ENCODE measurements at regions not wholly inside any gene's neighbourhood (a gene's known extent, or its start where the extent isn't known, plus 50 kb on each side); places are given as distances from the start of the nearest gene placed in this dataset.
"Not testable (repeated sequence)": the region's sequence is repeated elsewhere in the genome, so short reads cannot be mapped to it uniquely, and the experiment has no call there.

DNA sequence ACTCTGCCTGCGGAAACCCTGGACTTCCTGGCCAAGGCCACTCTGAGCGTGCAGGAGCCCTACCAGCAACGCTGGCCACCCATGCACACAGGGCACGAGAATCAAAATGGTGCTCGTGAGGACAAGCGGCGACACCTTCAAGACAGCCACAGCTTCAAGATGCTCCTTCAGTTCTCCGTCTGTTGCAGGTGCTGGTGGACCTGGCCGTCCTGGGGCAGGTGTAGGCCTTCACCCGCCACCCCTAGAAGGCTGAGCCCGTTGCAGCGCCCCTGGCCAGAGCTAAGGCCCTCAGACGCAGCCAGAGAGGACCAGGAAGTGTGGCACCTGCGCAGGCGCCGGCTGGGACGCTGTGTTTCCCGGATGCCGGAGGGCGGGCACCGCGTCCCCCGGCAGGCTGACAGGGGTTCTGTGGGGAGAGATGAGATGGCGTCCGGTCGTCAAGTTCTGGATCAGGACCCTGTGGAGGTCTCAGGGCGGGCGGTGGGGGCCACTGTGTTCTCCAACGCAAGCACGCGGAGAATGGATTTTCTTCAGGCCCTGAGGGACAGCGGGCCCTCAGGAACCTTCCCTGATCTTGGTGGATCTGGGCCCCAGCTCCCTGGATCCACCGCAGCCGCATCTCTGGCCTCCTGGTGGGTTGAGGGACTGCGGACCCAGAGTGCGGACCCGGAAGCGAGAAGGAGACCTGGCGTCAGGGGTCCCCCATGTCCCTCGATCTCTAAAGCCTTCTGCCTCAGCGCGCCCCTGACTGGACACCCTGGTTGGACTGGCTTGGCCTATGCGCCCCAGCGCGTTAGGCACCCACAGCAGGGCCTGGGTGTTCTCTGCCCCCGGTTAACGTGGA lies 1770.8 kb upstream of the CDH9 start:
- no peaks in the 10 kb centered on the region for H3K27me3 ChIP-seq (replicated peaks; ENCODE audit: insufficient read depth)
- intact Hi-C loops (cut with DNase I) = no loop called here
- no peak overlapping the region for H3K27ac ChIP-seq
- no peaks in the 10 kb centered on the region for H3K36me3 ChIP-seq
- no peak overlapping the region for H3K4me3 ChIP-seq
- 96% methylated on average over 47 of the region's 47 CpGs for WGBS
- DNase-seq (ENCODE audit: low spot score) = no peak
- H3K4me1 ChIP-seq (replicated peaks) = no peaks in the 10 kb centered on the region
- no peak for TF ChIP-seq POLR2AphosphoS5 (IDR thresholded peaks at IDR 0.05)
- TF ChIP-seq, protein P1, sequence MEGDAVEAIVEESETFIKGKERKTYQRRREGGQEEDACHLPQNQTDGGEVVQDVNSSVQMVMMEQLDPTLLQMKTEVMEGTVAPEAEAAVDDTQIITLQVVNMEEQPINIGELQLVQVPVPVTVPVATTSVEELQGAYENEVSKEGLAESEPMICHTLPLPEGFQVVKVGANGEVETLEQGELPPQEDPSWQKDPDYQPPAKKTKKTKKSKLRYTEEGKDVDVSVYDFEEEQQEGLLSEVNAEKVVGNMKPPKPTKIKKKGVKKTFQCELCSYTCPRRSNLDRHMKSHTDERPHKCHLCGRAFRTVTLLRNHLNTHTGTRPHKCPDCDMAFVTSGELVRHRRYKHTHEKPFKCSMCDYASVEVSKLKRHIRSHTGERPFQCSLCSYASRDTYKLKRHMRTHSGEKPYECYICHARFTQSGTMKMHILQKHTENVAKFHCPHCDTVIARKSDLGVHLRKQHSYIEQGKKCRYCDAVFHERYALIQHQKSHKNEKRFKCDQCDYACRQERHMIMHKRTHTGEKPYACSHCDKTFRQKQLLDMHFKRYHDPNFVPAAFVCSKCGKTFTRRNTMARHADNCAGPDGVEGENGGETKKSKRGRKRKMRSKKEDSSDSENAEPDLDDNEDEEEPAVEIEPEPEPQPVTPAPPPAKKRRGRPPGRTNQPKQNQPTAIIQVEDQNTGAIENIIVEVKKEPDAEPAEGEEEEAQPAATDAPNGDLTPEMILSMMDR (IDR thresholded peaks at IDR 0.05) = no peak
- no peak for TF ChIP-seq POLR2A (IDR thresholded peaks at IDR 0.05)
- no peaks in the 10 kb centered on the region for H3K9me3 ChIP-seq

GRCh38 chr5:28807195-28807729 lies 1768.9 kb upstream of the CDH9 start:
- 42% methylated on average over 2 of the region's 2 CpGs for WGBS
- Histone ChIP-seq H3K4me3 (no peak overlapping the region), H3K27me3 (replicated peaks; ENCODE audit: insufficient read depth) (no peaks in the 10 kb centered on the region), H3K9me3 (no peaks in the 10 kb centered on the region), H3K4me1 (replicated peaks) (no peaks in the 10 kb centered on the region), H3K36me3 (no peaks in the 10 kb centered on the region), H3K27ac (no peak overlapping the region)
- TF ChIP-seq POLR2AphosphoS5 (IDR thresholded peaks at IDR 0.05) = no peak
- no peak for TF ChIP-seq POLR2A (IDR thresholded peaks at IDR 0.05)
- DNase-seq (ENCODE audit: low spot score) = no peak
- intact Hi-C loops (cut with DNase I) = no loop called here

GRCh38 chr5:28799035-28799434 lies 1760.6 kb upstream of the CDH9 start:
- H3K4me1 ChIP-seq (replicated peaks); H3K27me3 ChIP-seq (replicated peaks; ENCODE audit: insufficient read depth); DNase-seq (ENCODE audit: low spot score); H3K9me3 ChIP-seq; H3K36me3 ChIP-seq; H3K4me3 ChIP-seq; intact Hi-C loops (cut with DNase I); H3K27ac ChIP-seq: not testable (repeated sequence)
- WGBS = 96% methylated on average over 16 of the region's 16 CpGs

DNA sequence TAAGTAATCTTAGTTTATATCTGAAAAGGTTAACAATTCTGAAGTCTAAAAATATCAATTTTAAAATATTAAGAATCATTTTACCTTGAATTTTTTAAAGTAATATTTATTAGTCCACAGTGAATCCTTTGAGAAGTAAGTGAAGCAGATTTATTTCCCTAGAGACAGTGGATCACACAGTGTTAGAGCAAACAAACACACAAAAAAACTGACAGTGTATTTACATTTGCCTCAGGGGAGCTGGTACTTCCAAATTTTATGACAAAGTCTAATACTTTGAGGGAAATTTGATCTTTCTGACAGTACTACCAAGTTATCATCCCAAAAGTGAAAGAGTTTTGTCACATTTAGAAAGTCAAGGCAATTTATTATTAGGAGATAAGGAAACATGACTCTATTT lies 1750.6 kb upstream of the CDH9 start:
- H3K27ac ChIP-seq = no peak overlapping the region
- H3K4me1 ChIP-seq (replicated peaks) = no peaks in the 10 kb centered on the region
- DNase-seq (ENCODE audit: low spot score) = no peak
- H3K36me3 ChIP-seq = no peaks in the 10 kb centered on the region
- intact Hi-C loops (cut with DNase I) = no loop called here
- H3K4me3 ChIP-seq = no peak overlapping the region
- TF ChIP-seq, protein P1 (IDR thresholded peaks at IDR 0.05) = no peak
- TF ChIP-seq POLR2A (IDR thresholded peaks at IDR 0.05) = no peak
- no peaks in the 10 kb centered on the region for H3K27me3 ChIP-seq (replicated peaks; ENCODE audit: insufficient read depth)
- no peaks in the 10 kb centered on the region for H3K9me3 ChIP-seq

- H3K36me3 ChIP-seq = no peaks in the 10 kb centered on the region
- intact Hi-C loops (cut with DNase I) = no loop called here
- no peak overlapping the region for H3K27ac ChIP-seq
- no peak for TF ChIP-seq POLR2AphosphoS5 (IDR thresholded peaks at IDR 0.05)
- TF ChIP-seq, protein P1 (IDR thresholded peaks at IDR 0.05) = no peak
- TF ChIP-seq POLR2A (IDR thresholded peaks at IDR 0.05) = no peak
- WGBS = 95% methylated on average over 1 of the region's 1 CpG
- no peaks in the 10 kb centered on the region for H3K27me3 ChIP-seq (replicated peaks; ENCODE audit: insufficient read depth)
- no peak for DNase-seq (ENCODE audit: low spot score)
- H3K9me3 ChIP-seq = no peaks in the 10 kb centered on the region
- H3K4me1 ChIP-seq (replicated peaks) = no peaks in the 10 kb centered on the region
- no peak overlapping the region for H3K4me3 ChIP-seq
Observed at GRCh38 chr5:28780083-28780692, 1741.8 kb upstream of the CDH9 start.

All from prostate gland (tissue), 2 donors.